Right lobe of liver (tissue), 4 donors: ENCODE measurements at regions not wholly inside any gene's neighbourhood (a gene's known extent, or its start where the extent isn't known, plus 50 kb on each side); places are given as distances from the start of the nearest gene placed in this dataset.

Experiments used
- CTCF ChIP-seq, 4 donors: fragments of 200-600 bp in 3 of 4; fragments of 450-650 bp in 1 of 4; IDR thresholded peaks; one replicate each; pipeline versions ENCODE4 v1.5.1 to v1.8.0; 2016 to 2022; ENCODE audit warnings: antibody characterized with exemption in 4 of 4, mild to moderate bottlenecking in 2 of 4
- POLR2A ChIP-seq: fragments of 450-650 bp; IDR thresholded peaks from one replicate; pipeline ENCODE4 v1.6.1; 2017; ENCODE audit warnings: antibody characterized with exemption, mild to moderate bottlenecking
- donor health status: DM: no; HTN: no; CAD: no.
- donor health status: DM: no; HTN: no; CAD: no.
- donor health status: DM: no; HTN: yes; CAD: no.

GRCh38 chr2:144683966-144684365 is 164.0 kb upstream of the ZEB2 start:
- TF ChIP-seq CTCF (IDR thresholded peaks at IDR 0.05): no peak
- TF ChIP-seq POLR2A: no peak
